ENCODE measurements at regions not wholly inside any gene's neighbourhood (a gene's known extent, or its start where the extent isn't known, plus 50 kb on each side); places are given as distances from the start of the nearest gene placed in this dataset.
"Not testable (repeated sequence)": the region's sequence is repeated elsewhere in the genome, so short reads cannot be mapped to it uniquely, and the experiment has no call there.

DNA sequence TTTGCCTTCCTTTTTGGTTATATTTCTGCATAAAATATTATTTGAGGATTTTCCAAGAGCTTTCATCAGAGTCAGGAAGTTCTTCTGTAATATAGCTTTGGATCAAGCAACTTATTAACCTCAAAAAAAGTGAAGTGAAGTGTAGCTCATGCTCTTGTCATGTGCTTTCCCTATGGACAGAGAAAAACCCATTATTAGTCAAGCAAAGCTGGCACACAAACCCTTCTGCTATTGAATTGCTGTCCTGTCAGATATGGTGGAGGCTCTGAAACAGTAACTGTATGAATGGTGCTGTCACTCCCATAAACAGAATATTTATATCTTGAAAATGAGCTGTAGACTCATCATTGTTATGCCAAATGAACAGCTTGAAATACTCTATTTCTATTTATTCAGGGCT lies 1533.3 kb downstream of the RPIA start:
- DNase-seq (ENCODE audit: low spot score), result not testable (repeated sequence)

DNA sequence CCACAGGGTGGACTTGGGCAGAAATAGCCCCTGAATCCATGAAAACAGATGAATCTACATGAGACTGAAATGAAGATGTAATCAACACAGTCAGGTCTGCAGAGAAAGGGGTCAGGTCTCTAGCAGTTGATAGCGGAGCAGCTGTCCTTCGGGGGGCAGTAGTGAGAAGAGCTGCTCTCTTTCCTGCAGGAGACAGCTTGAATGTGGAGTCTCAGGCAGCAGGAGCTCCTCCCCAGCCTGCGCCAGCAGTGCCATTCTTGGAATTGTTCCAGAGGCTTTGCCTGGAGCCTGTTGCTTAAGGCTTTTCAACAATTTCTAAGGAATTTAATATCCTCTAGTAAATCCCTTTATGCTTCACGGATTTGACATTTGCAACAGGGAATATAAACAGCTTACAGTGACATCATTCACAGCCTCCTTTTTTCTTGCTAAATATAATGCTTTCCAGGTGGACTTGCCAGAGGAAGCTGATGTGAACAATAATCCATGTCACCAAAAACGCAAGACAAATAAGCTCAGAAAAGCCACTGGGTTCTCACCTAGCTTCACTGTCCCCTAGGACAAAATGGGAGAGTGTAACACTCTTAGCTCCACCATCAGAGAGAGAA lies 1535.1 kb downstream of the RPIA start:
- DNase-seq (ENCODE audit: low spot score), result not testable (repeated sequence)

- not testable (repeated sequence) for DNase-seq (ENCODE audit: low spot score)
Observed at GRCh38 chr2:90231199-90231598, 1539.7 kb downstream of the RPIA start.

GRCh38 chr2:90235452-90235851 lies 1544.0 kb downstream of the RPIA start:
- not testable (repeated sequence) for DNase-seq (ENCODE audit: low spot score)

GRCh38 chr2:90237923-90238361 lies 1546.5 kb downstream of the RPIA start:
- DNase-seq (ENCODE audit: low spot score), result not testable (repeated sequence)

- DNase-seq (ENCODE audit: low spot score), result not testable (repeated sequence)
Observed at GRCh38 chr2:90238505-90239230, 1547.2 kb downstream of the RPIA start.

GRCh38 chr2:90239769-90240168 lies 1548.3 kb downstream of the RPIA start:
- not testable (repeated sequence) for DNase-seq (ENCODE audit: low spot score)

DNA sequence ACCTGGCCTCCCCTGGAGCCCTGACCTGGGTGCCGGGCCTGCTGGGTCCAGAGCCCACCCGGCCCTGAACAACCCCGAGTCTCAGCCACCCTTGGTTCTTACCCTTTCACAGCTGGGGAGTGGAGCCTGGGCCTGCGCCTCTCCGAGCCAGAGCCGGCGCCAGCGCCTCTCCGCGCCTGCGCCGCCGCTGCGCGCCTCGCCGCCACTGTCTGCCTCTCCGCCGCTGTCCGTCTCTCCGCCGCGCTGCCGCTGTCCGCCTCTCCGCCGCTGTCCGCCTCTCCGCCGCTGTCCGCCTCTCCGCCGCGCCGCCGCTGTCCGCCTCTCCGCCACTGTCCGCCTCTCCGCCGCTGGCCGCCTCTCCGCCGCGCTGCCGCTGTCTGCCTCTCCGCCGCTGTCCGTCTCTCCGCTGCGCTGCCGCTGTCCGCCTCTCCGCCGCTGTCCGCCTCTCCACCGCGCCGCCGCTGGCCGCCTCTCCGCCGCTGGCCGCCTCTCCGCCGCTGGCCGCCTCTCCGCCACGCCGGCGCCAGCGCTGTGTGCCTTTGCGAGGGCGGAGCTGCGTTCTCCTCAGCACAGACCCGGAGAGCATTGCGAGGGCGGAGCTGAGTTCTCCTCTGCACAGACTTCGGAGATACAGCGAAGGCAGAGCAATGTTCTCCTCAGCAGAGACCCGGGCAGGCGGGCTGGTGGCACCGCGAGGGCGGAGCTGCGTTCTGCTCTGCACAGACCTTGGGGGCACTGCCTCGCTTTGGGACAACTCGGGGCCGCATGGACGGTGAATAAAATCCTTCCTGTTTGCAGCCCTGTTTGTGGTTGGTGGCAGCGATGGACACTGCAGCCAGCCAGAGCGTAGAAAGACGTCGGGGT lies 1553.7 kb downstream of the RPIA start:
- not testable (repeated sequence) for DNase-seq (ENCODE audit: low spot score)

GRCh38 chr2:90248400-90248799 lies 1556.9 kb downstream of the RPIA start:
- not testable (repeated sequence) for DNase-seq (ENCODE audit: low spot score)

DNA sequence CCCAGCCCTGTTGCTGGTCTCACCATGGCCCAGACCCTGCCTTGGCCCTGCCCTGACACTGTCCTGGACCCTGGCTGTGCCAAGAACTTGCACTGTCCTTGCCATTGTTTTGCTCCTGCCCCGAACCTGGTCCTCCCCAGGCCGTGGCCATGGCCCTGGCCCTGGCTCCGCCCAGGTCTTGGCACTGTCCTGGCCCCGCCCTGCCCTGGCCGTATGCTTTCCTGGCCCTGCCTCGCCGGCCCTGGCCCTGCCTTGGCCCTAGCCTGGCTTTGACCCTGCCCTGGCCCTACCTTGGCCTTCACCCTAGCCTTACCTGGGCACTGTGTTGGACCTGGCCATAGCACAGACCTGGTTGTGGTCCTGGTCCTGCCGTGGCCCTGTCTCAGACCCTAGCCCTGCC lies 1558.9 kb downstream of the RPIA start:
- not testable (repeated sequence) for DNase-seq (ENCODE audit: low spot score)

GRCh38 chr2:90251576-90251975 lies 1560.1 kb downstream of the RPIA start:
- not testable (repeated sequence) for DNase-seq (ENCODE audit: low spot score)

DNA sequence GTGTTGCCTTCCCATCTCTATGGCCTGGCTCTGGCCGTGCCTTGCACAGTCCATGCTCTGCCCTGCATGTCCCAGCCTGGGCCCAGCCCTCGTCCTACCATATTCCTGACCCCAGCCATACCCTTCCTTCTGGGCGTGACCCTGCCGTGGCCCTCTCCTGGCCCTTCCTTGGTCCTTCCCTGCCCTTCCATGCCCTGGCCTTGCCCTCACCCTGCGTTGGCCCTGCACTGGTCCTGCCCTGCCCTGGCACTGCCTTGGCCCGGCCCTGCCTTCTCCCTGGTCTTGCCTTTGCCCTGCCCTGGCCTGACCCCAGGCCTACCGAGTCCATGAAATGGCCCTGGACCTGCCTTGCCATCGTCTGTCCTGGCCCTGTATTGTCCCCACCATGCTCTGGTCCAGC lies 1561.8 kb downstream of the RPIA start:
- DNase-seq (ENCODE audit: low spot score), result not testable (repeated sequence)

DNA sequence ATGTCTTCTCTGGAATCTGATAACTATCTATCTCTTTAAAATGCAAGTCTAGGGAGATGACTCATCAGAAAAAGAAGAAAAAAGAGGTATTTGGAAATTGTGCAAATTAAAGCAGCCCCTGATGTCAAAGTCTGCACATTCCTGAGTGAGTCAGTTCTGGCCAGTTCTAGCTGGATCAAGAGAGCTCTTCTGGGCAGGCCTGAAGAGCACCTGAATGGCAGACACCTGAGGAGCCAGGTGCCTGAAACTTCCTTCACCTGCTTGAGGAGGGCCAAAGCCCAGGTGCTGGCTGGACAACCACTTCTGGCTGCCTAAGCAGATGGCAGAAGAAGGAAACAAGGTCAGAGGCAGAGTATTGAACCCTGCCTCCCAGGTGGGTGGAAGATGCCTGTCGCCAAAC lies 1575.4 kb downstream of the RPIA start:
- DNase-seq (ENCODE audit: low spot score), result not testable (repeated sequence)

DNA sequence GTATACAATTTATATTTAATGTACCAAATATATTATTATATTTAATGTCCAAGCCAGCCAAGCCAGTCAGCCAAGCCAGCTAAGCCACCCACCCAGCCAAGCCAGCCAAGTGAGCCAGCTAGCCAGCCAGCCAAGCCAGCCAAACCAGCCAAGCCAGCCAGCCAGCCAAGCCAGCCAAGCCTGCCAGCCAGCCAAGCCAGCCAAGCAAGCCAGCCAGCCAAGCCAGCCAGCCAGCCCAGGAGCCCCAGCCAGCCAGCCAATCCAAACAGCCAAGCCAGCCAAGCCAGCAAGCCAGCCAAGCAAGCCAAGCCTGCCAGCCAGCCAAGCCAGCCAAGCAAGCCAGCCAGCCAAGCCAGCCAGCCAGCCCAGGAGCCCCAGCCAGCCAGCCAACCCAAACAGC lies 1596.3 kb downstream of the RPIA start:
- DNase-seq (ENCODE audit: low spot score), result not testable (repeated sequence)

- DNase-seq (ENCODE audit: low spot score), result not testable (repeated sequence)
Observed at GRCh38 chr2:90288396-90288795, 1596.9 kb downstream of the RPIA start.

DNA sequence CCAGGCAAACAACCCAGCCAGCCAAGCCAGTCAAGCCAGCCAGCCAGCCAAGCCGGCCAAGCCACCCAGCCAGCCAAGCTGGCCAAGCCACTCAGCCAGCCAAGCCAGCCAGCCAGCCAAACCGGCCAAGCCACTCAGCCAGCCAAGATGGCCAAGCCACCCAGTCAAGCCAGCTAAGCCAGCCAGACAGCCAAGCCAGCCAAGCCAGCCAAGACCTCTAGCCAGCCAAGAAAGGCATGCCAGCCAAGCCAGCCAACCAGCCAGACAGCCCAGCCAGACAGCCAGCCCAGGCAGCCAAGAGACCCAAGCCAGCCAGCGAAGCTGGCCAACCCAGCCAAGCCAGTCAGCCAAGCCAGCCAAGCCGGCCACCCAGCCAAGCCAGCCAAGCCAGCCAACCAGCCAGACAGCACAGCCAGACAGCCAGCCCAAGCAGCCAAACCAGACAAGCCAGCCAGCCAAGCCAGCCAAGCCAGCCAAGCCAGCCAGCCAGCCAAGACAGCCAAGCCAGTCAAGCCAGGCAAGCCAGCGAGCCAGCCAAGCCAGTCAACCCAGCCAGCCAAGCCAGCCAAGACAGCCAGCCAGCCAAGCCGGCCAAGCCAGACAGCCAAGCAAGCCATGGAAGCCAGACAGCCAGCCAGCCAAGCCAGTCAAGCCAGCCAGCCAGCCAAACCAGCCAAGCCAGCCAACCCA lies 1598.0 kb downstream of the RPIA start:
- not testable (repeated sequence) for DNase-seq (ENCODE audit: low spot score)

DNA sequence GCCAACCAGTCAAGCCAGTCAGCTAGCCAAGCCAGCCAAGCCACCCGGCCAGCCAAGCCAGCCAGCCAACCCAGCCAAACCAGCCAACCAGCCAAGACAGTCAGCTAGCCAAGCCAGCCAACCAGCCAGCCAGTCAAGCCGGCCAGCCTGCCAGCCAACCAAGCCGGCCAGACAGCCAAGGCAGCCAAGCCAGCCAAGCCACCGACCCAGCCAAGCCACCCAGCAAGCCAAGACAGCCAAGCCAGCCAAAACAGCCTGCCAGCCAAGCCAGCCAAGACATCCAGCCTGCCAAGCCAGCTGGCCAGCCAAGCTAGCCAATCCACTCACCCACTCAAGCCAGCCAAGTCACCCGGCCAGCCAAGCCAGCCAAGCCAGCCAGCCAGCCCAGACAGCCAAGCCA lies 1599.2 kb downstream of the RPIA start:
- DNase-seq (ENCODE audit: low spot score), result not testable (repeated sequence)

DNA sequence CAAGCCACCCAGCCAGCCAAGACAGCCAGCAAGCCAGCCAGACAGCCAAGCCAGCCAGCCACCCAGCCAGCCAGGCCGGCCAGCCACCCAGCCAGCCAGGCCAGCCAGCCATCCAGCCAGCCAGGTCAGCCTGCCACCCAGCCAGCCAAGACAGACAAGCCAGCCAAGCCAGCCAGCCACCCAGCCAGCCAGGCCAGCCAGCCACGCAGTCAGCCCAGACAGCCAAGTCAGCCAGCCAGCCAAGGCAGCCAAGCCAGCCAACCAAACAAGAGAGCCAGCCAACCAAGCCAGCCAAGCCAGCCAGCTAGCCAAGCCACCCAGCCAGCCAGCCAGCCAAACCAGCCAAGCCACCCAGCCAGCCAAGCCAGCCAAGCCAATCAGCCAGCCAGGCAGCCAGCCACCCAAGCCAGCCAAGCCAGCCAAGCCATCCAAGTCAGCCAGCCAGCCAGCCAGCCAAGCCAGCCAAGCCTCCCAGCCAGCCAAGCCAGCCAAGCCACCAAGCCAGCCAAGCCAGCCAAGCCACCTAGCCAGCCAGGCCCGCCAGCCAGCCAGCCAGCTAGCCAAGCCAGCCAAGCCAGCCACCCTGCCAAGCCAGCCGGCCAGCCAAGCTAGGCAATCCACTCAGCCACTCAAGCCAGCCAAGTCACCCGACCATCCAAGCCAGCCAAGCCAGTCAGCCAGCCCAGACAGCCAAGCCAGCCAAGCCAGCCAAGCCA lies 1599.9 kb downstream of the RPIA start:
- not testable (repeated sequence) for DNase-seq (ENCODE audit: low spot score)

- not testable (repeated sequence) for DNase-seq (ENCODE audit: low spot score)
Observed at GRCh38 chr2:90291934-90292333, 1600.5 kb downstream of the RPIA start.

- not testable (repeated sequence) for DNase-seq (ENCODE audit: low spot score)
Observed at GRCh38 chr2:90292451-90292850, 1601.0 kb downstream of the RPIA start.

GRCh38 chr2:90293224-90293623 lies 1601.8 kb downstream of the RPIA start:
- DNase-seq (ENCODE audit: low spot score), result not testable (repeated sequence)
